ENCODE measurements at regions not wholly inside any gene's neighbourhood (a gene's known extent, or its start where the extent isn't known, plus 50 kb on each side); places are given as distances from the start of the nearest gene placed in this dataset.

GRCh38 chr2:114127372-114127771 lies 237.5 kb downstream of the ACTR3 start:
- TF ChIP-seq POLR2AphosphoS5 (IDR thresholded peaks at IDR 0.05) = no peak
- TF ChIP-seq RAD21 (conservative IDR thresholded peaks at IDR 0.05) = no peak
- no peak for TF ChIP-seq EP300 (conservative IDR thresholded peaks at IDR 0.05; ENCODE audit: poor library complexity, severe bottlenecking)
- TF ChIP-seq SMC3 (conservative IDR thresholded peaks at IDR 0.05; ENCODE audit: poor library complexity) = no peak
